Left lobe of liver (tissue), 2 donors: ENCODE measurements at regions not wholly inside any gene's neighbourhood (a gene's known extent, or its start where the extent isn't known, plus 50 kb on each side); places are given as distances from the start of the nearest gene placed in this dataset.

ENCODE experiments used
- ATAC-seq: fragments of 200-7000 bp; cut with Tn5 transposase; one replicate; pipeline ENCODE4 v1.9.1; 2020; ENCODE audit warnings: mild to moderate bottlenecking, moderate library complexity
- DNase-seq: peaks from one replicate; pipeline ENCODE4 v3.0.0-alpha.2; 2020; ENCODE audit warnings: low spot score
- donor health status: DM: no; HTN: no; CAD: no; lungs with moderate emphysema.
- donor health status: DM: no; HTN: yes; CAD: no.

GRCh38 chrY:8390310-8390709 is 947.0 kb upstream of the TSPY4 start:
- ATAC-seq (no peak), DNase-seq (no peak)

GRCh38 chrY:8393246-8393645 is 944.0 kb upstream of the TSPY4 start:
- ATAC-seq (no peak), DNase-seq (no peak)

- ATAC-seq = peak; percentile 11
Measured at GRCh38 chrY:8422906-8423305, 914.4 kb upstream of the TSPY4 start.

GRCh38 chrY:8426433-8426832 is 910.8 kb upstream of the TSPY4 start:
- DNase-seq (peak; percentile 57), ATAC-seq (peak; percentile 92)

More at GRCh38 chrY:8422906-8423305, 914.4 kb upstream of the TSPY4 start:
- DNase-seq = no peak

GRCh38 chrY:8437510-8437909 is 899.8 kb upstream of the TSPY4 start:
- ATAC-seq (no peak), DNase-seq (no peak)

- DNase-seq (peak; percentile 42), ATAC-seq (peak; percentile 69)
Measured at GRCh38 chrY:8442097-8442496, 895.2 kb upstream of the TSPY4 start.

- DNase-seq (no peak), ATAC-seq (no peak)
Measured at GRCh38 chrY:8452963-8453362, 884.3 kb upstream of the TSPY4 start.

GRCh38 chrY:8466813-8467212 is 870.5 kb upstream of the TSPY4 start:
- ATAC-seq = no peak

GRCh38 chrY:8470249-8470648 is 867.0 kb upstream of the TSPY4 start:
- ATAC-seq (no peak), DNase-seq (no peak)

More at GRCh38 chrY:8466813-8467212, 870.5 kb upstream of the TSPY4 start:
- DNase-seq = no peak

GRCh38 chrY:8479141-8479540 is 858.1 kb upstream of the TSPY4 start:
- no peak for DNase-seq
- no peak for ATAC-seq

GRCh38 chrY:8488955-8489354 is 848.3 kb upstream of the TSPY4 start:
- ATAC-seq (peak; percentile 60), DNase-seq (peak; percentile 41)

GRCh38 chrY:8489880-8490630 is 847.2 kb upstream of the TSPY4 start:
- no peak for ATAC-seq
- no peak for DNase-seq

GRCh38 chrY:8494396-8494795 is 842.9 kb upstream of the TSPY4 start:
- ATAC-seq = no peak

GRCh38 chrY:8495243-8495642 is 842.0 kb upstream of the TSPY4 start:
- ATAC-seq (no peak), DNase-seq (no peak)

More at GRCh38 chrY:8494396-8494795, 842.9 kb upstream of the TSPY4 start:
- DNase-seq = no peak

GRCh38 chrY:8500888-8501287 is 836.4 kb upstream of the TSPY4 start:
- DNase-seq = no peak

GRCh38 chrY:8533468-8533867 is 803.8 kb upstream of the TSPY4 start:
- DNase-seq (peak; percentile 65), ATAC-seq (peak; percentile 76)

More at GRCh38 chrY:8500888-8501287, 836.4 kb upstream of the TSPY4 start:
- no peak for ATAC-seq

- ATAC-seq (peak; percentile 47), DNase-seq (no peak)
Measured at GRCh38 chrY:8535704-8536103, 801.6 kb upstream of the TSPY4 start.

GRCh38 chrY:8536277-8536676 is 801.0 kb upstream of the TSPY4 start:
- ATAC-seq = peak; percentile 68
- no peak for DNase-seq

GRCh38 chrY:8541306-8541705 is 796.0 kb upstream of the TSPY4 start:
- DNase-seq = no peak
- peak; percentile 44 for ATAC-seq

GRCh38 chrY:8544715-8545114 is 792.5 kb upstream of the TSPY4 start:
- no peak for ATAC-seq
- DNase-seq = no peak

- DNase-seq (no peak), ATAC-seq (no peak)
Measured at GRCh38 chrY:8547931-8548330, 789.3 kb upstream of the TSPY4 start.

GRCh38 chrY:8551323-8551722 is 785.9 kb upstream of the TSPY4 start:
- no peak for ATAC-seq
- no peak for DNase-seq
